GM23338 (cell line): ENCODE measurements at regions not wholly inside any gene's neighbourhood (a gene's known extent, or its start where the extent isn't known, plus 50 kb on each side); places are given as distances from the start of the nearest gene placed in this dataset.

Experiments
- CTCF ChIP-seq, 2 experiments: fragments of 200-600 bp in 1 of 2; sonication (generic) in 1 of 2; conservative IDR thresholded peaks; 2 replicates each; pipeline versions ENCODE4 v1.5.1 to v1.6.1; 2016 to 2017; ENCODE audit warnings: antibody characterized with exemption in 2 of 2, low read depth in 2 of 2, mild to moderate bottlenecking in 2 of 2, moderate library complexity in 1 of 2
- EZH2 ChIP-seq: fragments of 200-600 bp; sonication (generic); IDR thresholded peaks from one replicate; pipeline ENCODE4 v1.8.0; 2017; ENCODE audit warnings: antibody characterized with exemption, mild to moderate bottlenecking, low read depth; ENCODE audit not compliant: unreplicated experiment
- EZH2phosphoT487 ChIP-seq: fragments of 200-600 bp; sonication (generic); IDR thresholded peaks from one replicate; pipeline ENCODE4 v1.8.1; 2018; ENCODE audit warnings: antibody characterized with exemption; ENCODE audit not compliant: unreplicated experiment
- POLR2AphosphoS5 ChIP-seq: IDR thresholded peaks from 2 replicates; pipeline ENCODE4 v1.6.1; 2016; ENCODE audit warnings: antibody characterized with exemption, low read depth
- REST ChIP-seq: IDR thresholded peaks from one replicate; pipeline ENCODE4 v1.6.1; 2018; ENCODE audit warnings: antibody characterized with exemption; ENCODE audit not compliant: unreplicated experiment

- TF ChIP-seq CTCF (conservative IDR thresholded peaks at IDR 0.05; ENCODE audit: low read depth in 2 of 2) (no peak), POLR2AphosphoS5 (no peak), REST (no peak), EZH2phosphoT487 (no peak), EZH2 (no peak)
Measured at GRCh38 chr5:40052808-40053207, 626.9 kb upstream of the PTGER4 start.
